ENCODE measurements at regions not wholly inside any gene's neighbourhood (a gene's known extent, or its start where the extent isn't known, plus 50 kb on each side); places are given as distances from the start of the nearest gene placed in this dataset.
A peak's percentile ranks its signal among the peaks of the same experiment; 100 is the strongest.

- Histone ChIP-seq H2AFZ (ENCODE audit: low read depth, low read length, severe bottlenecking) (no peak overlapping the region), H3K36me3 (ENCODE audit: low read length) (no peaks in the 10 kb centered on the region), H3K27ac (ENCODE audit: low read depth, low read length) (no peak overlapping the region), H3F3A (ENCODE audit: insufficient read depth) (no peaks in the 10 kb centered on the region), H3K9me2 (replicated peaks; ENCODE audit: insufficient read depth, low read length) (no peaks in the 10 kb centered on the region), H4K20me1 (ENCODE audit: low read depth, low read length) (no peaks in the 10 kb centered on the region), H3K4me2 (ENCODE audit: low read depth, low read length, poor library complexity, severe bottlenecking) (no peak overlapping the region), H3K9ac (ENCODE audit: low read length) (no peak overlapping the region), H3K4me3 (ENCODE audit: insufficient read depth, low read length, poor library complexity, severe bottlenecking) (no peak overlapping the region), H3K27me3 (ENCODE audit: low read length) (no peaks in the 10 kb centered on the region), H3K9me3 (ENCODE audit: insufficient read depth, low read length) (no peaks in the 10 kb centered on the region), H3K79me2 (ENCODE audit: insufficient read depth, low read length) (no peaks in the 10 kb centered on the region)
- TF ChIP-seq EZH2phosphoT487 (conservative IDR thresholded peaks at IDR 0.05; ENCODE audit: low read length) (no peak), CTCF (IDR thresholded peaks at IDR 0.05; ENCODE audit: insufficient read depth, low read length, poor library complexity, severe bottlenecking) (no peak)
These were observed 556.0 kb downstream of the EBF1 start for GRCh38 chr5:158543539-158544387.

- H3K9ac ChIP-seq (ENCODE audit: low read length), result no peak overlapping the region
- no peak overlapping the region for H2AFZ ChIP-seq (ENCODE audit: low read depth, low read length, severe bottlenecking)
- no peaks in the 10 kb centered on the region for H3F3A ChIP-seq (ENCODE audit: insufficient read depth)
- H3K36me3 ChIP-seq (ENCODE audit: low read length), result no peaks in the 10 kb centered on the region
- H3K9me2 ChIP-seq (replicated peaks; ENCODE audit: insufficient read depth, low read length), result no peaks in the 10 kb centered on the region
- no peak for TF ChIP-seq CTCF (IDR thresholded peaks at IDR 0.05; ENCODE audit: insufficient read depth, low read length, poor library complexity, severe bottlenecking)
- TF ChIP-seq EZH2phosphoT487 (conservative IDR thresholded peaks at IDR 0.05; ENCODE audit: low read length), result no peak
- no peaks in the 10 kb centered on the region for H3K27me3 ChIP-seq (ENCODE audit: low read length)
- no peak overlapping the region for H3K4me2 ChIP-seq (ENCODE audit: low read depth, low read length, poor library complexity, severe bottlenecking)
- no peak overlapping the region for H3K27ac ChIP-seq (ENCODE audit: low read depth, low read length)
- H3K4me3 ChIP-seq (ENCODE audit: insufficient read depth, low read length, poor library complexity, severe bottlenecking), result no peak overlapping the region
- no peaks in the 10 kb centered on the region for H3K9me3 ChIP-seq (ENCODE audit: insufficient read depth, low read length)
- H4K20me1 ChIP-seq (ENCODE audit: low read depth, low read length), result no peaks in the 10 kb centered on the region
- no peaks in the 10 kb centered on the region for H3K79me2 ChIP-seq (ENCODE audit: insufficient read depth, low read length)
These were observed 558.0 kb downstream of the EBF1 start for GRCh38 chr5:158541536-158542297.

- H3K36me3 ChIP-seq (ENCODE audit: low read length), result no peaks in the 10 kb centered on the region
- no peaks in the 10 kb centered on the region for H3K9me2 ChIP-seq (replicated peaks; ENCODE audit: insufficient read depth, low read length)
- H3K9ac ChIP-seq (ENCODE audit: low read length), result no peak overlapping the region
- H3K27ac ChIP-seq (ENCODE audit: low read depth, low read length), result no peak overlapping the region
- TF ChIP-seq CTCF (IDR thresholded peaks at IDR 0.05; ENCODE audit: insufficient read depth, low read length, poor library complexity, severe bottlenecking), result no peak
- TF ChIP-seq EZH2phosphoT487 (conservative IDR thresholded peaks at IDR 0.05; ENCODE audit: low read length), result no peak
- no peaks in the 10 kb centered on the region for H3F3A ChIP-seq (ENCODE audit: insufficient read depth)
- H4K20me1 ChIP-seq (ENCODE audit: low read depth, low read length), result no peaks in the 10 kb centered on the region
- H3K27me3 ChIP-seq (ENCODE audit: low read length), result no peaks in the 10 kb centered on the region
- H2AFZ ChIP-seq (ENCODE audit: low read depth, low read length, severe bottlenecking), result no peak overlapping the region
- no peak overlapping the region for H3K4me3 ChIP-seq (ENCODE audit: insufficient read depth, low read length, poor library complexity, severe bottlenecking)
- no peaks in the 10 kb centered on the region for H3K79me2 ChIP-seq (ENCODE audit: insufficient read depth, low read length)
- H3K9me3 ChIP-seq (ENCODE audit: insufficient read depth, low read length), result no peaks in the 10 kb centered on the region
- H3K4me2 ChIP-seq (ENCODE audit: low read depth, low read length, poor library complexity, severe bottlenecking), result peak overlapping the region; percentile 10
These were observed 561.1 kb downstream of the EBF1 start for GRCh38 chr5:158538506-158539074.

Data from SU-DHL-6 (cell line).